ENCODE measurements at regions not wholly inside any gene's neighbourhood (a gene's known extent, or its start where the extent isn't known, plus 50 kb on each side); places are given as distances from the start of the nearest gene placed in this dataset.

DNA sequence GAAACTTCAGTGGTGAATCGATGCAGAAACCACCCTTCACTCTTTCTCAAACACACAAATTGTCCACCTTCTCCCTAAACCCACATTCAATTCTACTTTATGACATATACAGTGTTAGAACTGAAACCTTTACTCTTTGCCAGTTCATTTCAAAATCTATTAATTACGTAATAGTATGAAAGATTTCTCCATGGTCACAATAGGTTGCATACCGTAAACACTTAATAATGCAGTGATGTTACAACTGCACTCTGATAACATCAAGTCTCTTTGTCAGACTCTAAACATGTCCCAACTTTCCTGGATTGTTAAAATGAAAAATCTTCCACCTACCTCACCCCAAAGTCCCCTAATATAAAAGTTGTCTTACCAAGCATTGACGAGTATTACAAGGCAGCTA lies 111.8 kb upstream of the PROK2 start:
- WGBS, 2 experiments (ENCODE audit: extremely low coverage in 2 of 2, insufficient read length in 1 of 2) = no CpG with 5 or more reads among the region's 4 CpGs
- dilution Hi-C loops (cut with HindIII; ENCODE audit: low sequenced_read_pairs, unreplicated experiment) = no loop called here
- no TSS peak for BruUV-seq (replicated peaks)
- no peak for TF ChIP-seq RAD21 (IDR thresholded peaks at IDR 0.05; ENCODE audit: low read length)
- TF ChIP-seq CEBPB (IDR thresholded peaks at IDR 0.05; ENCODE audit: low read depth, low read length) = peak; percentile 46
- intact Hi-C loops (cut with micrococcal nuclease) = no loop called here
- H2BK5ac ChIP-seq (ENCODE audit: low read depth, low read length, poor library complexity, severe bottlenecking) = no peak overlapping the region
- no peak overlapping the region for H2AK5ac ChIP-seq (ENCODE audit: low read depth, low read length)
- no peak overlapping the region for H4K91ac ChIP-seq (ENCODE audit: insufficient read depth, low read depth, low read length)
- DNase-seq (no peak), ATAC-seq (ENCODE audit: low read depth) (no peak)
- H2AFZ ChIP-seq (replicated peaks; ENCODE audit: low read length, poor library complexity) = no peak overlapping the region
- H3K36me3 ChIP-seq (ENCODE audit: control insufficient read depth, insufficient read depth, low read length) = no peaks in the 10 kb centered on the region
- no peak overlapping the region for H4K8ac ChIP-seq (ENCODE audit: low read depth in 2 of 2, low read length in 2 of 2)
- no peaks in the 10 kb centered on the region for H3K9me3 ChIP-seq (ENCODE audit: control insufficient read depth, insufficient read depth, low read length)
- H3K4me1 ChIP-seq (ENCODE audit: control insufficient read depth, insufficient read depth, low read length) = no peaks in the 10 kb centered on the region
- no peaks in the 10 kb centered on the region for H3K79me1 ChIP-seq (ENCODE audit: low read depth in 1 of 2, low read length in 2 of 2)
- H3K27ac ChIP-seq (ENCODE audit: insufficient read depth, low read length) = no peak overlapping the region
- H3K4me2 ChIP-seq (ENCODE audit: low read depth, low read length) = no peak overlapping the region
- no peak overlapping the region for H2BK20ac ChIP-seq (ENCODE audit: low read depth, low read length)
- no peaks in the 10 kb centered on the region for H3K9me1 ChIP-seq (ENCODE audit: insufficient read depth, low read length)
- H3K4ac ChIP-seq (ENCODE audit: low read depth, low read length) = no peak overlapping the region
- no peak overlapping the region for H3K4me3 ChIP-seq (ENCODE audit: insufficient read depth, low read depth, low read length)
- no peak overlapping the region for H3K14ac ChIP-seq (replicated peaks; ENCODE audit: low read depth, low read length)
- in situ Hi-C loops (cut with MboI; ENCODE audit: low sequenced_read_pairs) = loop anchor here (25.0 kb wide), 1 partner anchor 1191 kb away; no protein-coding TSS in a partner anchor
- no peak overlapping the region for H3K9ac ChIP-seq (ENCODE audit: low read depth, low read length)
- H4K5ac ChIP-seq (ENCODE audit: low read depth, low read length) = no peak overlapping the region
- ChIA-PET CTCF (no interaction called here), POLR2A (ENCODE audit: unreplicated experiment) (no interaction called here)
- H2BK15ac ChIP-seq (ENCODE audit: low read depth, low read length) = no peak overlapping the region
- H2AK9ac ChIP-seq (replicated peaks; ENCODE audit: low read depth, low read length, poor library complexity) = no peak overlapping the region
- H3K18ac ChIP-seq (ENCODE audit: low read depth, low read length) = no peak overlapping the region
- H3K56ac ChIP-seq (ENCODE audit: extremely low read depth, insufficient read depth, low read length) = no peak overlapping the region
- no peaks in the 10 kb centered on the region for H4K20me1 ChIP-seq (ENCODE audit: insufficient read depth, low read length)
- no peak overlapping the region for H2BK120ac ChIP-seq (ENCODE audit: low read depth, low read length)
- H3K23ac ChIP-seq (ENCODE audit: low read depth, low read length) = no peak overlapping the region
- peaks cover 4% of the 10 kb centered on the region; the same call in 1 of the 2 replicates for H3K27me3 ChIP-seq (ENCODE audit: control insufficient read depth, insufficient read depth, low read length)

Measured in IMR-90 (cell line).